Thyroid gland (tissue), 4 donors: ENCODE measurements at regions not wholly inside any gene's neighbourhood (a gene's known extent, or its start where the extent isn't known, plus 50 kb on each side); places are given as distances from the start of the nearest gene placed in this dataset.

Source experiments
- CTCF ChIP-seq, 6 experiments: fragments of 200-600 bp in 3 of 6; fragments of 450-650 bp in 3 of 6; sonication (generic) in 3 of 6; IDR thresholded peaks; one replicate each; pipeline ENCODE4 v1.5.1; 2016 to 2019; ENCODE audit warnings: antibody characterized with exemption in 6 of 6, mild to moderate bottlenecking in 2 of 6, inconsistent platforms in 1 of 6, moderate library complexity in 1 of 6
- POLR2A ChIP-seq, 2 donors: fragments of 450-650 bp; IDR thresholded peaks; one replicate each; pipeline ENCODE4 v1.6.1; 2017; ENCODE audit warnings: antibody characterized with exemption in 2 of 2, mild to moderate bottlenecking in 2 of 2, moderate library complexity in 1 of 2

- TF ChIP-seq CTCF (IDR thresholded peaks at IDR 0.05) (no peak), POLR2A (IDR thresholded peaks at IDR 0.05) (no peak)
Observed at GRCh38 chr13:32883474-32883873, 132.7 kb upstream of the KL start.
